ENCODE measurements at regions not wholly inside any gene's neighbourhood (a gene's known extent, or its start where the extent isn't known, plus 50 kb on each side); places are given as distances from the start of the nearest gene placed in this dataset.

DNA sequence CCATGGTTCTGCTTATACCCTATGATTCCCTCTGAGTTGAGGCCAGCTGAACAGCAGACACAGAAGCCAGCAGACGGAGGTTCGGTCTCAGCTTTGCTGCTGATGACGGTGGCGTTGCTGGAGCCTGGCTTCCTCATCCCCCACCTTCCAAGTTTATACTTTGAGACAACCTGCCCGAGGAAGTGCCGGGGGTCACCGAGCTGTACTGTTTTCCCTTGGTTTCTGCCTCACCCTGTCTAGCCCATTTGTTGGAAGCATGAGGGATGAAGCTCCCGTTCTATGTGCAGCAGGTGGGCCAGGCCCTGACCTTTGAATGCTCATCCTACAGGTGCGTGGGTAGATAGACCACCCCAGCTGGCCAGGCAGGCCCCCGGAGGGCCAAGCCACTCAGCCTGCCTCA lies 117.3 kb downstream of the MYCN start:
- TF ChIP-seq POLR2A (IDR thresholded peaks at IDR 0.05) = no peak
- TF ChIP-seq, protein P1, sequence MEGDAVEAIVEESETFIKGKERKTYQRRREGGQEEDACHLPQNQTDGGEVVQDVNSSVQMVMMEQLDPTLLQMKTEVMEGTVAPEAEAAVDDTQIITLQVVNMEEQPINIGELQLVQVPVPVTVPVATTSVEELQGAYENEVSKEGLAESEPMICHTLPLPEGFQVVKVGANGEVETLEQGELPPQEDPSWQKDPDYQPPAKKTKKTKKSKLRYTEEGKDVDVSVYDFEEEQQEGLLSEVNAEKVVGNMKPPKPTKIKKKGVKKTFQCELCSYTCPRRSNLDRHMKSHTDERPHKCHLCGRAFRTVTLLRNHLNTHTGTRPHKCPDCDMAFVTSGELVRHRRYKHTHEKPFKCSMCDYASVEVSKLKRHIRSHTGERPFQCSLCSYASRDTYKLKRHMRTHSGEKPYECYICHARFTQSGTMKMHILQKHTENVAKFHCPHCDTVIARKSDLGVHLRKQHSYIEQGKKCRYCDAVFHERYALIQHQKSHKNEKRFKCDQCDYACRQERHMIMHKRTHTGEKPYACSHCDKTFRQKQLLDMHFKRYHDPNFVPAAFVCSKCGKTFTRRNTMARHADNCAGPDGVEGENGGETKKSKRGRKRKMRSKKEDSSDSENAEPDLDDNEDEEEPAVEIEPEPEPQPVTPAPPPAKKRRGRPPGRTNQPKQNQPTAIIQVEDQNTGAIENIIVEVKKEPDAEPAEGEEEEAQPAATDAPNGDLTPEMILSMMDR (IDR thresholded peaks at IDR 0.05) = no peak
- no peak for TF ChIP-seq POLR2AphosphoS5 (IDR thresholded peaks at IDR 0.05; ENCODE audit: insufficient read depth in 1 of 2, low read depth in 1 of 2)
